GM18858 (cell line): ENCODE measurements at regions not wholly inside any gene's neighbourhood (a gene's known extent, or its start where the extent isn't known, plus 50 kb on each side); places are given as distances from the start of the nearest gene placed in this dataset.
"Not testable (repeated sequence)": the region's sequence is repeated elsewhere in the genome, so short reads cannot be mapped to it uniquely, and the experiment has no call there.

Experiments
- ATAC-seq: cut with Tn5 transposase; IDR thresholded peaks from one replicate; pipeline ENCODE4 v1.9.1; 2021; ENCODE audit not compliant: unreplicated experiment

- no peak for ATAC-seq
Measured at GRCh38 chr7:24049296-24049695, 234.7 kb upstream of the NPY start.

DNA sequence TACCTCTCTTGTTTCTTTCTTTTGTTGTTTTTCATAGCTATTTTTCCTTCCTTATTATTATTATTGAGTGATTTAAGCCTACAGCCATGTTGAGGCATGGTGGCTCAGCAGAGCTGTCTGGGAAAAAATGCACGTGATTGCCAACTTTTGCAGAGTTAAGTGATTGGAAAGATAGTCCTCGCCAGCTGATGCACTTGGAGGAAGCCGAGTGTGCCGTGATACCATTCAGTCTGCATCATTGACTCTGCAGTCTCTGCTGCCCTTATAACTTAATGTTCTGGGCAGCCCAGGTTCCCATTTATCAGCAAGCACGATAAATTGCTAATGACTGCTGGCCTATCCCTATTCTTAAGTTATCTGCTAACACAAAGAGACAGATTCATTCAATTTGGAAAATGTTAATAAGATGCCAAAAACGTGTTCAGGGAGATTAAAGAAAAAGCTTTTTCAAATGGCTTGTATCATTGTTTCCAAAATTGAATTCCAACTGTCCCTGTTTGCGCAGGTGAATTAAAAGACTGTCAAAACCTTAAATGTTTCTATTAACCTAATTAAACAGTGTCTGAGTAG, 232.9 kb upstream of the NPY start:
- ATAC-seq, result no peak

GRCh38 chr7:24051651-24052050, 232.3 kb upstream of the NPY start:
- no peak for ATAC-seq

GRCh38 chr7:24052572-24053260, 231.3 kb upstream of the NPY start:
- ATAC-seq, result no peak

DNA sequence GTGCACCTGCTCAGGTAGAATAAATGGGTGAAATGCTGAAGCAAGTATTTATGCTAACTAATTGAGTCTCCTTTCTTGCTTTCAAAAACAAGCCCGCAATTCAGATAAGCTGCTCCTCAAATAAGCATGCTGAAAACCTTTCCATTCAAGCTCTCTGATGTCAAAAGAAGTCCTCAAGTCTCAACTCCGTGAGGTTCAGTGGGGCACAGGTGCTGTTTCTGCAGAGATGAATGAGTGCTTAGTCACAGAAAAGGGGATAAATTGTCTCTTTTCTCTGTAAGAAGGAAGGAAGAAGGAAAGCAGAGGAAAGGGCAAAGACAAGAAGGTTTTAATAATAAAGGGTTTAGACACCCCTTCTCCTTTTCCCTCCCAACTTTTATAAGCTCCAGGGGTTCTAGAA, 229.8 kb upstream of the NPY start:
- ATAC-seq, result no peak

DNA sequence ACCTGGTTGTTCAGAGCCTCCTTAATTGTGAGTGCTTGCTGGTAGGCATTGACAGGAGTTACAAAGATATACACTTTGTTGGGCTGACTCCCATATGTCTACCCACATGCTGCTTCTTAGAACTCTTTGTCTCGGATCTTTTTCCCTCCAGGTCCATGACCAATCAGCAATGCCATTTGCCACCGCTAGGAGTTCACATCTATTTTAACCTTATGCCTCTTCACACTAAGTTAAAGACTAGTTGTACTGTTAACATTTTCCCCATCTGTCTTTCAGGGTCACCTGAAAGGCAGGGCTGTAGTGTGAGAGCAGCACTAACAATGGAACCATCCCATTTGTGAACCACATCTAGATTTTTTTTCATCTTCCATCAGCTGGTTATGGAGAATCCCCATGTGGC, 226.7 kb upstream of the NPY start:
- no peak for ATAC-seq

- ATAC-seq, result no peak
Measured at GRCh38 chr7:24058953-24059352, 225.0 kb upstream of the NPY start.

- ATAC-seq, result no peak
Measured at GRCh38 chr7:24059775-24060174, 224.2 kb upstream of the NPY start.

GRCh38 chr7:24063721-24064120, 220.3 kb upstream of the NPY start:
- ATAC-seq, result no peak

- no peak for ATAC-seq
Measured at GRCh38 chr7:24069751-24070150, 214.2 kb upstream of the NPY start.

- no peak for ATAC-seq
Measured at GRCh38 chr7:24073651-24074420, 210.2 kb upstream of the NPY start.

DNA sequence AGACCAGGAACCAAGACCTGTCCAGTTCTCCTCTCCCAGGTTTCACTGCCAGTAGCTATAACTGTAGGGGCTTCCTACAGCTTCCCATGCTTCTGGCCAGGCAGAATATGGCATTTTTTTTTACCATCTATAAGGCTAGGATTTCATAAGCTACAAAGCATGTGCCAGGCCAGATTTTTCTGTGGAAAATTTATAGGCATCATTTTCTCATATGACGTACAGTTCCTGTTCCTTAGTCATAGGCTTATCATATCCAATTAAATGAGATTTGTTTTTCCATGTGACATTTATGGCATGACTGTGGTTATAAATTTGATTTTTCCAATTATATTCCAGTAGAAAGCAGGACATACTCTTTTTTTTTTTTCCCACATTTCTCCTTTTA, 208.6 kb upstream of the NPY start:
- no peak for ATAC-seq

DNA sequence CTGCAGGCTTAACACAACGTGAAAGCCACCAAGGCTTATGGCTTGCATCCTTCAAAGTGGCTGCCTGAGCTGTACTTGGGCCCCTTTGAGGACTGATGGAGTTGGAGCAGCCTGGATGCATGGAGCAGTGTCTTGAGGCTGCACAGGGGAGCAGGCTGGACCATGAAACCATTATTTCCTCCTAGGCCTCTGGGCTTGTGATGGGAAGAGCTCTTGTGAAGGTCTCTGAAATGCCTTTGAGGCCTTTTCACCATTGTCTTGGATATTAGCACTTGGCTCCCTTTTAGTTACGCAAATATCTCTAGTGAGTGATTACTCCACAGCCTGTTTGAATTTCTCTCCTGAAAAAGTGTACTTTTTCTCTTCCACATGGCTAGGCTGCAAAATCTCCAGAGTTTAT, 201.2 kb upstream of the NPY start:
- ATAC-seq, result no peak

GRCh38 chr7:24102988-24103387, 181.0 kb upstream of the NPY start:
- no peak for ATAC-seq

- peak; percentile 55 for ATAC-seq
Measured at GRCh38 chr7:24108906-24109376, 175.0 kb upstream of the NPY start.

GRCh38 chr7:24110056-24110455, 173.9 kb upstream of the NPY start:
- no peak for ATAC-seq

DNA sequence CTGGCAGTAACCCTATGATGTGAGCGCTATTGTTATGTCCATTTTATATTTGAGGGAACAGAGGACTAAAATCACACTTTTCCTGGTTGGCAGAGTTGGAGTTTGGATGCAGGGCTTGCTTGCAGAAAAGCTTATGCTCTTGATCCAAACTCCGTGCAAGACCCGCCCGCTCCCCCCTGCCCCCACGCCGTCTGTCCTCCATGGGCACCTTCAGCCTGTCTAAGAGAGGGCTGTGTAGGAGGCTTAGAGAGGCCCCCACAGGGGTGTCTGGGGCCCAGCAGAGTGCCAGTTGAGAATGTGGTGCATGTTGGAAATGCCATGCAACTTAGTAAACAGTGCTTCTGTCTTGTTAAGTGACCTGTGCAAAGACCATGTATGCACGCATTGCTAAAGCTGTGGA, 170.5 kb upstream of the NPY start:
- ATAC-seq, result no peak

- no peak for ATAC-seq
Measured at GRCh38 chr7:24115661-24116060, 168.3 kb upstream of the NPY start.

- not testable (repeated sequence) for ATAC-seq
Measured at GRCh38 chr7:24117903-24118499, 166.0 kb upstream of the NPY start.

DNA sequence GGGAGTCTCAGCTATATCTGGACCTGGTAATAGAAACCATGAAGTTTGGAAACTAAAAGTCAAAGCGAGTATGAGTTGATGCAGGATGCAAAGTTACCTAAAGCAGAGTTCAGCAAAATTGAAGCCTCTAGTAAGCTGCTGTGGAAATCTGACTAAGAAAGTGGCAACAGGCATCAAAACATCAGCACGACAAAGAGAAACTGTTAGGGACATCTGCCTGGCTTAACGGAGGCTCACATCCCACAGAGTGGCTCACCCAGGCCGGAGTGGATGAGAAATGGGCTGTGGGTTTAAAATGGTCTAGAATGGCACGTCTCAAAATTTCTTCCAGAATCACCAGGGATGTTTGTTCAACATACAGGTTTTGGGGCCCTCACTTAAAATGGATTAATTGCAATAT, 164.1 kb upstream of the NPY start:
- no peak for ATAC-seq

GRCh38 chr7:24123076-24123475, 160.9 kb upstream of the NPY start:
- no peak for ATAC-seq

- ATAC-seq, result no peak
Measured at GRCh38 chr7:24125765-24126164, 158.2 kb upstream of the NPY start.
